Omental fat pad (tissue), 3 donors: ENCODE measurements at regions not wholly inside any gene's neighbourhood (a gene's known extent, or its start where the extent isn't known, plus 50 kb on each side); places are given as distances from the start of the nearest gene placed in this dataset.
A peak's percentile ranks its signal among the peaks of the same experiment; 100 is the strongest.

Source experiments
- ATAC-seq: fragments of 150-250 bp; one replicate; pipeline ENCODE4 v1.9.1; 2016; ENCODE audit warnings: mild to moderate bottlenecking, moderate library complexity; ENCODE audit not compliant: low FRiP score
- DNase-seq: peaks from one replicate; pipeline ENCODE4 v3.0.0-alpha.2; 2019; ENCODE audit warnings: low spot score
- CTCF ChIP-seq, 3 donors: fragments of 450-650 bp; IDR thresholded peaks; one replicate each; pipeline ENCODE4 v1.5.1; 2016 to 2017; ENCODE audit warnings: antibody characterized with exemption in 3 of 3, mild to moderate bottlenecking in 3 of 3, moderate library complexity in 2 of 3

- DNase-seq (no peak), ATAC-seq (peak; percentile 59)
- TF ChIP-seq CTCF (IDR thresholded peaks at IDR 0.05): no peak
Measured at GRCh38 chr20:53691060-53691810, 97.6 kb upstream of the ZNF217 start.

GRCh38 chr20:53688085-53688484 is 94.4 kb upstream of the ZNF217 start:
- ATAC-seq: no peak

GRCh38 chr20:53685070-53685595 is 91.5 kb upstream of the ZNF217 start:
- no peak for TF ChIP-seq CTCF (IDR thresholded peaks at IDR 0.05)
- ATAC-seq (no peak), DNase-seq (no peak)

More at GRCh38 chr20:53688085-53688484, 94.4 kb upstream of the ZNF217 start:
- DNase-seq: no peak
- TF ChIP-seq CTCF (IDR thresholded peaks at IDR 0.05): no peak

GRCh38 chr20:53683506-53683905 is 89.9 kb upstream of the ZNF217 start:
- ATAC-seq: no peak
- TF ChIP-seq CTCF (IDR thresholded peaks at IDR 0.05): no peak
- no peak for DNase-seq

GRCh38 chr20:53681352-53682212 is 87.9 kb upstream of the ZNF217 start:
- ATAC-seq: no peak
- no peak for DNase-seq

More at GRCh38 chr20:53681352-53682212, 87.9 kb upstream of the ZNF217 start:
- TF ChIP-seq CTCF (IDR thresholded peaks at IDR 0.05): no peak
